HepG2 (cell line): ENCODE measurements at regions not wholly inside any gene's neighbourhood (a gene's known extent, or its start where the extent isn't known, plus 50 kb on each side); places are given as distances from the start of the nearest gene placed in this dataset.

ENCODE experiments used
- ATAC-seq: fragments of 200-7000 bp; cut with Tn5 transposase; 3 replicates; pipeline ENCODE4 v1.9.1; 2020; ENCODE audit warnings: mild to moderate bottlenecking, moderate library complexity
- BruUV-seq: library from RNA; stranded (reverse); fragments of 400-500 nt; replicated peaks from 2 replicates; lab custom pipeline; 2021; lab: Mats Ljungman, UMichigan
- CTCF ChIA-PET: fragments of 300-600 bp; formaldehyde crosslinking; extraction: SDS; loops from one replicate; lab custom pipeline; 2021; ENCODE audit warnings: low total read pairs, inconsistent platforms, low intra/inter-chr PET ratio; lab: Yijun Ruan, JAX
- POLR2A ChIA-PET: fragments of 350-600 bp; sonication (Branson Sonifier 250); formaldehyde crosslinking; loops from one replicate; lab custom pipeline; 2020; ENCODE audit warnings: antibody characterized with exemption, inconsistent platforms; lab: Yijun Ruan, JAX
- DNase-seq: peaks from one replicate; pipeline ENCODE4 v3.0.0-alpha.2; 2015; ENCODE audit warnings: low spot score
- FAIRE-seq: peaks from 3 replicates; lab custom pipeline; 2011; peaks lifted over from hg19 to GRCh38; lab: Jason Lieb, UNC
- H2AFZ ChIP-seq: one replicate; pipeline ENCODE4 v1.6.1; 2011; ENCODE audit warnings: low read length, inconsistent platforms
- H3K27ac ChIP-seq: fragments of 300-600 bp; 3 replicates; pipeline ENCODE4 v1.8.0; 2011; ENCODE audit warnings: mixed run types, mild to moderate bottlenecking, mixed read lengths, low read length, inconsistent platforms; ENCODE audit not compliant: insufficient read depth; ENCODE audit errors: extremely low read length
- H3K27me3 ChIP-seq, 2 experiments: fragments of 200-600 bp in 1 of 2; 2 replicates in 1 of 2; 3 replicates in 1 of 2; pipeline versions ENCODE4 v1.6.0 to v1.8.0; 2011; ENCODE audit warnings: low read length in 2 of 2, mild to moderate bottlenecking in 2 of 2, moderate library complexity in 2 of 2, inconsistent platforms in 1 of 2; ENCODE audit not compliant: insufficient read depth in 2 of 2, control insufficient read depth in 1 of 2
- H3K36me3 ChIP-seq, 2 experiments: fragments of 200-600 bp in 1 of 2; replicated peaks in 1 of 2; 2 replicates in 1 of 2; 3 replicates in 1 of 2; pipeline versions ENCODE4 v1.5.1 to v1.8.0; 2011; ENCODE audit warnings: low read length in 2 of 2, inconsistent platforms in 1 of 2; ENCODE audit not compliant: insufficient read depth in 2 of 2, control insufficient read depth in 1 of 2
- H3K4me1 ChIP-seq: 2 replicates; pipeline ENCODE4 v1.5.1; 2012; ENCODE audit warnings: low read length, inconsistent platforms; ENCODE audit not compliant: insufficient read depth
- H3K4me2 ChIP-seq: 2 replicates; pipeline ENCODE4 v1.6.0; 2011; ENCODE audit warnings: low read depth, low read length, inconsistent platforms
- H3K4me3 ChIP-seq, 3 experiments: fragments of 200-600 bp in 1 of 3; sonication (generic), shearing (Covaris generic) in 1 of 3; replicated peaks in 1 of 3; 2 replicates each; pipeline ENCODE4 v1.5.1; 2011 to 2016; ENCODE audit warnings: low read length in 3 of 3, inconsistent platforms in 2 of 3, low read depth in 2 of 3, mild to moderate bottlenecking in 2 of 3, control low read depth in 1 of 3, mixed read lengths in 1 of 3; ENCODE audit not compliant: insufficient read depth in 1 of 3
- H3K79me2 ChIP-seq: one replicate; pipeline ENCODE4 v1.6.1; 2011; ENCODE audit warnings: low read length, inconsistent platforms; ENCODE audit not compliant: insufficient read depth
- H3K9ac ChIP-seq: 2 replicates; pipeline ENCODE4 v1.6.0; 2011; ENCODE audit warnings: mild to moderate bottlenecking, low read depth, low read length, inconsistent platforms; ENCODE audit not compliant: insufficient read depth
- H3K9me3 ChIP-seq: 2 replicates; pipeline ENCODE4 v1.5.1; 2012; ENCODE audit warnings: mild to moderate bottlenecking, low read length
- H4K20me1 ChIP-seq: 2 replicates; pipeline ENCODE4 v1.6.0; 2011; ENCODE audit warnings: inconsistent platforms, mild to moderate bottlenecking, low read length, moderate library complexity; ENCODE audit not compliant: insufficient read depth
- DNMT1 ChIP-seq: sonication (generic); formaldehyde crosslinking; IDR thresholded peaks from 2 replicates; pipeline ENCODE4 v1.5.1; 2020; ENCODE audit warnings: mild to moderate bottlenecking, missing genetic modification reagents
- FIP1L1 ChIP-seq: fragments of 200-400 bp; formaldehyde crosslinking; IDR thresholded peaks from 2 replicates; pipeline ENCODE4 v1.6.1; 2018; ENCODE audit warnings: low read depth, mild to moderate bottlenecking, low read length, moderate library complexity, borderline replicate concordance; ENCODE audit not compliant: insufficient read depth
- FOXJ3 ChIP-seq: sonication (generic); formaldehyde crosslinking; IDR thresholded peaks from 2 replicates; pipeline ENCODE4 v1.4.0; 2020; ENCODE audit warnings: missing genetic modification reagents, mild to moderate bottlenecking, borderline replicate concordance
- NR2C2 ChIP-seq: sonication (generic); formaldehyde crosslinking; IDR thresholded peaks from 2 replicates; pipeline ENCODE4 v1.4.0; 2020; ENCODE audit warnings: missing genetic modification reagents, mild to moderate bottlenecking, moderate library complexity, borderline replicate concordance
- ZC3H4 ChIP-seq: sonication (generic); formaldehyde crosslinking; IDR thresholded peaks from 2 replicates; pipeline ENCODE4 v1.4.0; 2020; ENCODE audit warnings: missing genetic modification reagents, borderline replicate concordance
- ZNF652 ChIP-seq: IDR thresholded peaks from 2 replicates; pipeline ENCODE4 v1.6.1; 2016; ENCODE audit warnings: low read depth, borderline replicate concordance
- WGBS: methylation state at CpG from one replicate; pipeline ENCODE4 v1.1.6; 2017; ENCODE audit warnings: low lambda C conversion rate; 5-methylcytosine and 5-hydroxymethylcytosine counted together
- in situ Hi-C: cut with HindIII; loops from 2 replicates; pipeline ENCODE4 v1.10.0; 2017; ENCODE audit warnings: low pct_unique_long_range_greater_than_20kb; ENCODE audit not compliant: extremely low pct_ligation_motif_present
- intact Hi-C: fragments of 100-400 bp; cut with micrococcal nuclease; formaldehyde crosslinking; loops from one replicate; pipeline ENCODE4 v1.10.0; 2022; ENCODE audit not compliant: unreplicated experiment
- TF ChIP-seq, protein P1 (sequence below): sonication (generic); formaldehyde crosslinking; IDR thresholded peaks from 2 replicates; pipeline ENCODE4 v1.4.0; 2020; ENCODE audit warnings: missing genetic modification reagents, borderline replicate concordance
- TF ChIP-seq, protein P2 (sequence below): IDR thresholded peaks from 2 replicates; pipeline ENCODE4 v1.6.1; 2016; ENCODE audit warnings: missing biosample characterization, missing genetic modification reagents, low read depth

- no peak for FAIRE-seq
- no peak overlapping the region for H3K4me3 ChIP-seq
- DNase-seq: no peak
- TF ChIP-seq ZC3H4 (CRISPR knock-in tag) (no peak), ZNF652 (CRISPR knock-in tag) (no peak), NR2C2 (CRISPR knock-in tag) (no peak), FIP1L1 (no peak)
- H2AFZ ChIP-seq: no peak overlapping the region
- ATAC-seq: no peak
- H3K36me3 ChIP-seq: no peaks in the 10 kb centered on the region
- no peaks in the 10 kb centered on the region; a peak in 1 of 5 replicates for H3K27me3 ChIP-seq
- 4% methylated on average over 3 of the region's 3 CpGs for WGBS
- BruUV-seq: no TSS peak
- H3K4me1 ChIP-seq: no peaks in the 10 kb centered on the region
- no peak overlapping the region for H3K27ac ChIP-seq
- intact Hi-C loops (no loop called here), in situ Hi-C loops (no loop called here)
- ChIA-PET POLR2A (no interaction called here), CTCF (no interaction called here)
- H3K79me2 ChIP-seq: no peaks in the 10 kb centered on the region
- no peak overlapping the region for H3K9ac ChIP-seq
- no peaks in the 10 kb centered on the region for H3K9me3 ChIP-seq
- H4K20me1 ChIP-seq: no peaks in the 10 kb centered on the region
- H3K4me2 ChIP-seq: no peak overlapping the region
Measured at GRCh38 chr4:188989371-188989770, 850.1 kb downstream of the TRIML1 start.

GRCh38 chr4:188992706-188993105 is 853.5 kb downstream of the TRIML1 start:
- Histone ChIP-seq H3K4me1 (no peaks in the 10 kb centered on the region), H3K27ac (no peak overlapping the region), H3K4me2 (no peak overlapping the region), H3K79me2 (no peaks in the 10 kb centered on the region), H3K36me3 (no peaks in the 10 kb centered on the region), H2AFZ (no peak overlapping the region), H3K9ac (no peak overlapping the region), H3K4me3 (no peak overlapping the region), H3K27me3 (no peaks in the 10 kb centered on the region), H3K9me3 (no peaks in the 10 kb centered on the region), H4K20me1 (no peaks in the 10 kb centered on the region)
- DNase-seq: no peak
- intact Hi-C loops: no loop called here
- in situ Hi-C loops: no loop called here
- CTCF ChIA-PET: no interaction called here
- BruUV-seq: no TSS peak
- POLR2A ChIA-PET: no interaction called here
- 0% methylated on average over 1 of the region's 1 CpG for WGBS
- FAIRE-seq: no peak
- TF ChIP-seq FOXJ3 (CRISPR knock-in tag): no peak
- TF ChIP-seq, protein P1, sequence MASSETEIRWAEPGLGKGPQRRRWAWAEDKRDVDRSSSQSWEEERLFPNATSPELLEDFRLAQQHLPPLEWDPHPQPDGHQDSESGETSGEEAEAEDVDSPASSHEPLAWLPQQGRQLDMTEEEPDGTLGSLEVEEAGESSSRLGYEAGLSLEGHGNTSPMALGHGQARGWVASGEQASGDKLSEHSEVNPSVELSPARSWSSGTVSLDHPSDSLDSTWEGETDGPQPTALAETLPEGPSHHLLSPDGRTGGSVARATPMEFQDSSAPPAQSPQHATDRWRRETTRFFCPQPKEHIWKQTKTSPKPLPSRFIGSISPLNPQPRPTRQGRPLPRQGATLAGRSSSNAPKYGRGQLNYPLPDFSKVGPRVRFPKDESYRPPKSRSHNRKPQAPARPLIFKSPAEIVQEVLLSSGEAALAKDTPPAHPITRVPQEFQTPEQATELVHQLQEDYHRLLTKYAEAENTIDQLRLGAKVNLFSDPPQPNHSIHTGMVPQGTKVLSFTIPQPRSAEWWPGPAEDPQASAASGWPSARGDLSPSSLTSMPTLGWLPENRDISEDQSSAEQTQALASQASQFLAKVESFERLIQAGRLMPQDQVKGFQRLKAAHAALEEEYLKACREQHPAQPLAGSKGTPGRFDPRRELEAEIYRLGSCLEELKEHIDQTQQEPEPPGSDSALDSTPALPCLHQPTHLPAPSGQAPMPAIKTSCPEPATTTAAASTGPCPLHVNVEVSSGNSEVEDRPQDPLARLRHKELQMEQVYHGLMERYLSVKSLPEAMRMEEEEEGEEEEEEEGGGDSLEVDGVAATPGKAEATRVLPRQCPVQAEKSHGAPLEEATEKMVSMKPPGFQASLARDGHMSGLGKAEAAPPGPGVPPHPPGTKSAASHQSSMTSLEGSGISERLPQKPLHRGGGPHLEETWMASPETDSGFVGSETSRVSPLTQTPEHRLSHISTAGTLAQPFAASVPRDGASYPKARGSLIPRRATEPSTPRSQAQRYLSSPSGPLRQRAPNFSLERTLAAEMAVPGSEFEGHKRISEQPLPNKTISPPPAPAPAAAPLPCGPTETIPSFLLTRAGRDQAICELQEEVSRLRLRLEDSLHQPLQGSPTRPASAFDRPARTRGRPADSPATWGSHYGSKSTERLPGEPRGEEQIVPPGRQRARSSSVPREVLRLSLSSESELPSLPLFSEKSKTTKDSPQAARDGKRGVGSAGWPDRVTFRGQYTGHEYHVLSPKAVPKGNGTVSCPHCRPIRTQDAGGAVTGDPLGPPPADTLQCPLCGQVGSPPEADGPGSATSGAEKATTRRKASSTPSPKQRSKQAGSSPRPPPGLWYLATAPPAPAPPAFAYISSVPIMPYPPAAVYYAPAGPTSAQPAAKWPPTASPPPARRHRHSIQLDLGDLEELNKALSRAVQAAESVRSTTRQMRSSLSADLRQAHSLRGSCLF (CRISPR knock-in tag): no peak
- TF ChIP-seq, protein P2, sequence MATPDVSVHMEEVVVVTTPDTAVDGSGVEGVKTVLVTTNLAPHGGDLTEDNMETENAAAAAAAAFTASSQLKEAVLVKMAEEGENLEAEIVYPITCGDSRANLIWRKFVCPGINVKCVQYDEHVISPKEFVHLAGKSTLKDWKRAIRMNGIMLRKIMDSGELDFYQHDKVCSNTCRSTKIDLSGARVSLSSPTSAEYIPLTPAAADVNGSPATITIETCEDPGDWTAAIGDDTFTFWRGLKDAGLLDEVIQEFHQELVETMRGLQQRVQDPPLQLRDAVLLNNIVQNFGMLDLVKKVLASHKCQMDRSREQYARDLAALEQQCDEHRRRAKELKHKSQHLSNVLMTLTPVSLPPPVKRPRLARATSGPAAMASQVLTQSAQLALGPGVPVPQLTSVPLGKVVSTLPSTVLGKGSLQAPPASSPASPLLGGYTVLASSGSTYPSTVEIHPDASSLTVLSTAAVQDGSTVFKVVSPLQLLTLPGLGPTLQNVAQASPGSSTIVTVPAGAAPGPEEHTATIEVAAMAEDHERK (CRISPR knock-in tag): no peak
- no peak for TF ChIP-seq DNMT1 (CRISPR knock-in tag)
- ATAC-seq: no peak
